ENCODE measurements at regions not wholly inside any gene's neighbourhood (a gene's known extent, or its start where the extent isn't known, plus 50 kb on each side); places are given as distances from the start of the nearest gene placed in this dataset.
"Not testable (repeated sequence)": the region's sequence is repeated elsewhere in the genome, so short reads cannot be mapped to it uniquely, and the experiment has no call there.

DNA sequence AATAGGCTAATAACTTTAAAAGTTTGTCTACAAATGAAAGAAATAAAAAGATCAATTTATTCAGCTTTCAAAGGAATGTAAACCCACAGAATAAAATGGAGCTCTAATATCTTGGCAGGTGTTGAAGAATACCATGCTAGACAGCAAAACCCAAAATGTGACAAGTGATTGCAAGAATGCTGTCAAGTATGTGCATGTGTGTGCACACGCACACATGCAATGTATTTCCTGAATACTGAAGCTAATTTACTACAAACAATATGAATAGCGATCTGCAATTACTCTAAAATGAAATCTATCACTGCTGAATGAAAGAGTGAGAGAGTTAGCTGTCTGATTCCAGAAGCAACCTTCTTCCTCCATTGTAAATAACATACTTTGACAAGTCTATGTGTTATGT, 179.2 kb upstream of the HSF2 start:
- no peak for DNase-seq

DNA sequence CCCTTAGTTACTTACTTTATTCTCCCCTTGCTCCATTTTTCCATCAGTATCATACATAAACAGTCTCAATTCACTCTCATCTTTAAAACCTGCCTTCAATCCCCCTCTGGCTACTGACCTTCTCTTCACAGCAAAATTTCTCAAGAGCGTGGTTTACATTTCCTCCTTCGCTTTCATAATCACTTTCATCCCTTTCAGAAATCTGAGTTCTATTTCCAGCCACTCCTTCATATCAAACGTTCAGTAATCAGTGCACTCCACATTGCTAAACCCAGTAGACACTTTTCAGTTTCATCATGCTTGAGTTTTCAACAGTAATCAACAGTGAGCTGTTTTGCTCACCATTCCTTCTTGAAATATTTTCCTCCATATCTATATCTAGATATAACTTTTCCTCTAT, 176.7 kb upstream of the HSF2 start:
- DNase-seq = no peak

DNA sequence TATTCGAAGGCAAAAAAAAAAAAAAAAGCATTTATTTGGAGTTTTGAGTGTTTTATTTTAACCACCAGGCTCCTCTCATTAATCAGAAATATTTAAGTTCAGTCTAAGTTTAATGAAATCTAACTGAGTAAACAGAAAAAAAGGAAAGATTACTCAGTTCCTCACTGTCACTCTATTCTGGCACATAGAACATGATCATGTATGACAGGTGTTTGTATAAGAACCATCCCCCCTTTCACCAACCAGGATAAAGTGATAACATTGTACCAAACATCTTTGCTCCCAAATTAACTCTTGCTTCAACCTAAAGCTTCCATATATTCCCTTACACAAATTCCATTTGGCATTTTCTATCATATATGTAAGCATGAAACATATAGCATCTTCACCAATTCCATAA, 176.2 kb upstream of the HSF2 start:
- DNase-seq = no peak

GRCh38 chr6:122238861-122239260, 160.6 kb upstream of the HSF2 start:
- DNase-seq = no peak

GRCh38 chr6:122246906-122247658, 152.4 kb upstream of the HSF2 start:
- DNase-seq = no peak

- DNase-seq = no peak
Measured at GRCh38 chr6:122248001-122248669, 151.3 kb upstream of the HSF2 start.

DNA sequence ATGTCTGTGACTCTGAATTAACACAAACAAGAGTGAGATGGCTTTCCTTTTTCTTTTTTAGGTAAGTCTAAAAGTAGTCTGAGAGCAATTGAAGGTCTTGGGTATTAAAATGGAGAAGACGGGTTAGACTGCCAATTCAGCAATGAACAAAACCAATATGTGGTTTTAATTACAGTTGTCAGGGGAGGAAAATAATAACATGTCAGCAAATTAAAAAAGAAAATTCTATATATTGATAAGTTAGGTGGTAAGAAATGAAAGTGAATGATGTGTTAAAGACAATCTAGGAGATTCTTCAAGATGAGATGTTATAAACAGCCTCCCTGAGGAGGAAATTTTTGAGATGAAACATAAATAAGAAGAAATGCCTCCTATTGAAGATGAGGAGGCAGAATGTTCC, 150.6 kb upstream of the HSF2 start:
- no peak for DNase-seq

- DNase-seq = no peak
Measured at GRCh38 chr6:122258839-122259238, 140.6 kb upstream of the HSF2 start.

- no peak for DNase-seq
Measured at GRCh38 chr6:122264557-122264956, 134.9 kb upstream of the HSF2 start.

DNA sequence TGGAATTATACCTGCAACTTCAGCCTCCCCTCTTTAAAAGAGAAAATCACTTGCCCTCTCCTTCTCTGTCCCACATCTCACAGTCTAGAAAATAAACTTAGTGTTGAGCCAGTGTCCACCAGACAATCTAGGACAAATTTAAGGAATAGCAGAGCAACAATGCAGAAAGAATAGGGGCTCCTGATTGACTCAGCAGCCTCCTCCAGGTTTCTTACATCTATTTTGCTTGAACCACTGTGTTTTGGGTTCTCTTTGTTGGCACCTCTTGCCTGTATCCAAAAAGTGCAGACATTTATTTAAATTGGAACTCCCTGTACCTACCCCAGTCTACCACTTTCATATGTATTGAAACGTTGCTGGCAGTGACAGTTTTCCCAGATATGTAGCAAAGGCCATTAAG, 133.7 kb upstream of the HSF2 start:
- DNase-seq = no peak

- no peak for DNase-seq
Measured at GRCh38 chr6:122268394-122268793, 131.1 kb upstream of the HSF2 start.

DNA sequence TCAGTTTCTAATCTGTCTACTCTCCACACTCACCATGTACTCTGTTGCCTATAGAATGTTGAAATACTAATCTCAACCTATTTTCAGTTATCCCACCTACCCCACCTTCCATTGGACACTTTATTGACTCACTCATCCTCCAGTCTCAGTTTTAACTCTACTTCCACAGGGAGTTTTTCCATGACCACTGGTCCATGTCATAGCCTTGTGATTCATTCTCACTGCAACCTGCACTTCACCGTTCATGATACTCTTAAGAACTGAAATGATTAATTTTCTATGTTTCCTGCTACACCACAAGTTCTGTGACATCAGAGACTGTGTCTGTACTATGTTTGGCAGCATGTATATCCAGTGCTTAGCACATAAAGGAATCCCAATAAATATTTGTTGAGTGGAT, 122.8 kb upstream of the HSF2 start:
- DNase-seq = no peak

GRCh38 chr6:122280105-122281021, 119.1 kb upstream of the HSF2 start:
- not testable (repeated sequence) for DNase-seq

GRCh38 chr6:122283884-122284283, 115.6 kb upstream of the HSF2 start:
- DNase-seq = no peak

- no peak for DNase-seq
Measured at GRCh38 chr6:122284848-122285247, 114.6 kb upstream of the HSF2 start.

DNA sequence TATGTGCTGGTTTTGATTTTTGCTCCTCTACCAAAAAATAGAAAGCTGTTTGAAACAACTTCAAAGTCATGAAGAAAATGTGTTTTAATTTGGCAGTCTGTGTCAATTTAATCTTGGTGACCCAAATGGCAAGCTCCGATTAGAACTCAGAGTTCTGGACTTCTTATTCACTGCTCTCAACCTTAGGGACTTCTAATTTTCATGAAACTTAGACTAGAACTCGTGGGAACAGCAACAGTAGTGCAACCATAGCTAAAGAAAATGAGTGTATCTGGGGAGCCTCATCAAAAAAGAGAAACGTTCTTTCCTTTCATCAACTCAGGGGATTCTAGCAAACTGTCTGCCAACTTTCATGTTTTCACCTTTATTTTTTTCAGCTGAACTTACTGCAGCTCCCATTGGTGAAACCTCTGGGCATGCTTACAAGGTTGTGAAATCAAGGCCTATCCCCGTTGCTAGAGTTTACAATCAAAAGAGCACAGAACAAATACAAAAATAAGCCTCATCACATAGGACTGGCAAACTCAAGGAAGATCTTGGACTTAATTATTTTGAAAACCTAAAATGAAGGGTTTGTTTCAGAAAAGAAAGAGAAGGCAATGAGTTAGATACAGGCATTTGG, 114.0 kb upstream of the HSF2 start:
- no peak for DNase-seq

DNA sequence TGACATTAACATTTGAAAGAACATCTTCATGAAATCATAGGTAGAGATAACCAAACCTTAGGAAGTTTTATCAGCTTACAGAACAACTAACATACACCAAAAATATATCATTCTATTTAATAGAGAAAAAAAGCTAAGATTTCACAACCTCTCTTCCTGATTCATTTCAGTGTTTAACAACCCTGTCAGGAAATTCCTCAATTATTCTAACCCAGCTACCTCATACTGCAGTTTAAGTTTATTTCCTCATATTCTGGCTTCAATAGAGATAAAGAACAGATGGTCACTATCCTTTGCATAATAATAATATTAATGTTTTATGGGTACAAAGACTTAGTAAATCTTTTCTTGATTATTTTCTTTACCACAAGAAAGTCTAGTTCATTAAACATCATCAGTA, 112.9 kb upstream of the HSF2 start:
- DNase-seq = no peak

DNA sequence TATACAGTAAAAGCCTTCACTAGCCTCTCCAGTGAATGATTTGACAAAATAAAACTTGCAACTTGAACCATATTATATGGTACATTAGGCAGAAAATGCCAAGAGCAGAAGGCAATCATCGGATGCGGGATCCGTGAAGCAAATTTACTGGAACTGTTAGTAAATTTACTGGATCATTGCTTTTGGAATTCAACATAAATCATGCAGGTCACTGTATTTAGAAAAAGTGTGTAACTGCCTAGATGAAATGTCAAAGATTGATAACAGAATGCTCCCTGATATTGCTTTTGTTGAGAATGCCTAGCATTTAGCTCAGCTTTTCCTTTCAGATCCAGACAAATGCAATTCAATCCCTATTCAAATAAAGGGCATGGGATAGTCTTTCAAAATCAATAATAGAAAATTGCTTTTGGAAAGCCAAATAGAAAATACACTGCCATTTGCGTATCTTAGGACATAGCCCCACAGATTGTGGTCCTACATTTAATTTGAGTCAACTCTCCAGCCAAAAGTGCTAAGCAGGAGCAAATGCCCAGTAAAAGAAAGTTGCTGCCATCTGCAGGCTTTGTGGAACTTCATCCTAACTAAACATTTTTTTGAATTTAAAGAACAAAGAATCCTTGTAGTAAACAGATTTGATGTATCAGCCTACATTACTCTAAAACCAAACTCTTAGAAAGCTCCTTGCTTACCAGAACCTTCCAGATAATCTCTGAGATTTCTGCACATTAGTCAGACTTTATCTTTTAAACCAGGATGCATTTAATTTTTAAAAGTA, 109.5 kb upstream of the HSF2 start:
- DNase-seq = peak in 1 of 2 experiments; percentile 4

GRCh38 chr6:122297010-122297409, 102.4 kb upstream of the HSF2 start:
- DNase-seq = no peak

DNA sequence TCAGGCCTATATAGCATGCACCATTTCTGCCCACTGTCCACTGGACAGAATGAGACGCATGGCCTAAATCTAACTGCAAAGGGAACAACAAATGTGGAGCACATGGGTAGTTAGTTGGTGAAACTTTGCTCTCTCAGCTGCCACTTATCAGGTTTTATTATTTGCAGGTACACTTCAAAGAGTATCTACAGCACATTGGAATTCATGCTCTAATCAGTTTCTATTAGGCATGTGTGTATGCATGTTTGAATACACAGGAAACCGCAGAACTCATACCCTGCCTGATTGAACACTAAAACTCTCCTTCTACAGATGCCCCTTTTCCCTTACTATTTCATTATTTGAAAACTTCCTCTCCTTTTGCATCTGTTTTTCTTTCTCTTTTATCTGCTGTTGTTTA, 97.4 kb upstream of the HSF2 start:
- no peak for DNase-seq

DNA sequence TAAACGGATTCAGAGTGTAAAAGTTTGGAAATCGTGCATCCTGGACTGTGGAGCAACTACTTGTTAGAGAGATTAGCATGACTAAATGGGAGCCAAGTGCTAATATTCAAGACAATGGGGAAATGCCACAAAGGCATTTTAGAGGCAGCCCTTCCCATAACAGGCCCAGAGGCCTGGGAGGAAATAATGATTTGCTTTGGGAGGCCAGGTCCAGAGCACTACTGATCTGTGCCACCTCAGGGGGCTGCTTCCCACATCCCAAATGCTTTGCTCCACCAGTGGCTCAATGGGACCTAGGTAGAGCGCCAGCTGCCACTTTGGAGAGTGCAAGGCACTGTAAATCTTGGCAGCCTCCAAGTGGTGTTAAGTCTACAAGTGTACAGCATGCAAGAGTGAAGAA, 91.9 kb upstream of the HSF2 start:
- DNase-seq = no peak

GRCh38 chr6:122308074-122308473, 91.4 kb upstream of the HSF2 start:
- DNase-seq = no peak

Data from NCI-H526 (cell line).